MCF 10A (cell line): ENCODE measurements at regions not wholly inside any gene's neighbourhood (a gene's known extent, or its start where the extent isn't known, plus 50 kb on each side); places are given as distances from the start of the nearest gene placed in this dataset.

Experiments
- BruUV-seq: library from RNA; stranded (reverse); fragments of 400-500 nt; replicated peaks from 2 replicates; lab custom pipeline; 2021; lab: Mats Ljungman, UMichigan
- CTCF ChIA-PET: fragments of 300-600 bp; sonication (Branson Sonifier 250); formaldehyde crosslinking; extraction: SDS; loops from one replicate; lab custom pipeline; 2021; ENCODE audit warnings: antibody characterized with exemption, inconsistent platforms; lab: Yijun Ruan, JAX
- POLR2A ChIA-PET: fragments of 300-600, 350-650 bp; sonication (Branson Sonifier 250); formaldehyde crosslinking; extraction: SDS; loops from one replicate; lab custom pipeline; 2020; ENCODE audit warnings: antibody characterized with exemption, inconsistent platforms; lab: Yijun Ruan, JAX
- DNase-seq: peaks from one replicate; pipeline ENCODE4 v3.0.0-alpha.2; 2018; ENCODE audit not compliant: unreplicated experiment
- H3K27ac Mint-ChIP-seq: one replicate; pipeline ENCODE4 v1.8.0; 2022; ENCODE audit warnings: mild to moderate bottlenecking, low read depth, mixed read lengths; ENCODE audit not compliant: unreplicated experiment
- H3K27me3 Mint-ChIP-seq: one replicate; pipeline ENCODE4 v1.8.0; 2022; ENCODE audit warnings: mixed read lengths; ENCODE audit not compliant: insufficient read depth, unreplicated experiment
- H3K36me3 Mint-ChIP-seq: one replicate; pipeline ENCODE4 v1.8.0; 2022; ENCODE audit warnings: mild to moderate bottlenecking, moderate library complexity, mixed read lengths; ENCODE audit not compliant: insufficient read depth, unreplicated experiment
- H3K4me1 Mint-ChIP-seq: one replicate; pipeline ENCODE4 v1.8.0; 2022; ENCODE audit warnings: mixed read lengths; ENCODE audit not compliant: insufficient read depth, unreplicated experiment
- H3K4me3 Mint-ChIP-seq: one replicate; pipeline ENCODE4 v1.8.0; 2022; ENCODE audit warnings: mild to moderate bottlenecking, moderate library complexity, mixed read lengths; ENCODE audit not compliant: unreplicated experiment
- H3K9me3 Mint-ChIP-seq: one replicate; pipeline ENCODE4 v1.8.0; 2022; ENCODE audit warnings: mixed read lengths; ENCODE audit not compliant: unreplicated experiment
- intact Hi-C: fragments of 100-400 bp; cut with micrococcal nuclease; formaldehyde crosslinking; loops from 2 replicates; pipeline ENCODE4 v1.14.1; 2022
- TF ChIP-seq, protein P1 (sequence below): fragments of 200-600 bp; IDR thresholded peaks from one replicate; pipeline ENCODE4 v1.8.0; 2022; ENCODE audit warnings: antibody characterized with exemption, mild to moderate bottlenecking; ENCODE audit not compliant: unreplicated experiment

DNA sequence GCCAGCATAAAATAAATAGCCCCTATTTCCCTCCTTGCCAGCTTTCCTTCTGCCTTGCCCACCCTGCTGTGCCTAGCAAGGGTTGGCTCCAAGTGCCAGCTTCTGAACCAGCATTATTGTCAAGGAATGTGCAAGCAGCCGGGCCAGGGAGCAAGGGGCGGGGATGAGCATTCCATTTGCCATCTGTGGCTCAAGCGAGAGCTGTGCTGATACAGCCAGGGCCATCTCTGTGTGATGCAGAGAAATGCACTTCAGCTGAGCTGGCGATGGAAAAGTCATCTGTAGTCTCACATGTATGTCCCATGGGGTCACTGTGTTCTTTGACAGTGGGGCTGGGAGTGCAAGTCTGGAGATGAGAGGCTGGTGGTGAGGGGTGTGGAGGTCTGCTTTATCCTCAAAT is 137.3 kb downstream of the SUDS3 start:
- no TSS peak for BruUV-seq
- H3K9me3 Mint-ChIP-seq = peaks cover 16% of the 10 kb centered on the region
- no peaks in the 10 kb centered on the region for H3K27me3 Mint-ChIP-seq
- H3K36me3 Mint-ChIP-seq = no peaks in the 10 kb centered on the region
- ChIA-PET CTCF (no interaction called here), POLR2A (no interaction called here)
- H3K27ac Mint-ChIP-seq = no peak overlapping the region
- TF ChIP-seq, protein P1, sequence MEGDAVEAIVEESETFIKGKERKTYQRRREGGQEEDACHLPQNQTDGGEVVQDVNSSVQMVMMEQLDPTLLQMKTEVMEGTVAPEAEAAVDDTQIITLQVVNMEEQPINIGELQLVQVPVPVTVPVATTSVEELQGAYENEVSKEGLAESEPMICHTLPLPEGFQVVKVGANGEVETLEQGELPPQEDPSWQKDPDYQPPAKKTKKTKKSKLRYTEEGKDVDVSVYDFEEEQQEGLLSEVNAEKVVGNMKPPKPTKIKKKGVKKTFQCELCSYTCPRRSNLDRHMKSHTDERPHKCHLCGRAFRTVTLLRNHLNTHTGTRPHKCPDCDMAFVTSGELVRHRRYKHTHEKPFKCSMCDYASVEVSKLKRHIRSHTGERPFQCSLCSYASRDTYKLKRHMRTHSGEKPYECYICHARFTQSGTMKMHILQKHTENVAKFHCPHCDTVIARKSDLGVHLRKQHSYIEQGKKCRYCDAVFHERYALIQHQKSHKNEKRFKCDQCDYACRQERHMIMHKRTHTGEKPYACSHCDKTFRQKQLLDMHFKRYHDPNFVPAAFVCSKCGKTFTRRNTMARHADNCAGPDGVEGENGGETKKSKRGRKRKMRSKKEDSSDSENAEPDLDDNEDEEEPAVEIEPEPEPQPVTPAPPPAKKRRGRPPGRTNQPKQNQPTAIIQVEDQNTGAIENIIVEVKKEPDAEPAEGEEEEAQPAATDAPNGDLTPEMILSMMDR = no peak
- no peaks in the 10 kb centered on the region for H3K4me1 Mint-ChIP-seq
- DNase-seq = no peak
- H3K4me3 Mint-ChIP-seq = no peak overlapping the region
- intact Hi-C loops = no loop called here

DNA sequence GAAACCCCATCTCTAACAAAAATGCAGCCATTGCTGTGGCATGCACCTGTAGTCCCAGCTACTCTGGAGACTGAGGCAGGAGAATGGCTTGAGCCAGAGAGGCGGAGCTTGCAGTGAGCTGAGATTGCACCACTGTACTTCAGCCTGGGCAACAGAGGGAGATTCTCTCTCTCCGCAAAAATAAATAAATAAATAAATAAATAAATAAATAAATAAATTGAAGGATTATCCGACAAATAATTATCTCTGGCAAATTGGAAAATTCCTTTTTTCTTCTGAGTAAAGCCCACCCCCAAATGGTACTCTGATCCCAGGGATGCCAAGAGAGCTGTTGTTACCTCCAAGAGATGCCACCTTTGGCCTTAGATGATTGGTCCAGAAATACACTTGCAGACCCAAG is 137.9 kb downstream of the SUDS3 start:
- Mint-ChIP-seq H3K27ac (no peak overlapping the region), H3K9me3 (peaks cover 16% of the 10 kb centered on the region), H3K4me1 (no peaks in the 10 kb centered on the region), H3K4me3 (no peak overlapping the region), H3K36me3 (no peaks in the 10 kb centered on the region), H3K27me3 (no peaks in the 10 kb centered on the region)
- TF ChIP-seq, protein P1 = no peak
- ChIA-PET POLR2A (no interaction called here), CTCF (no interaction called here)
- BruUV-seq = no TSS peak
- intact Hi-C loops = no loop called here
- no peak for DNase-seq

DNA sequence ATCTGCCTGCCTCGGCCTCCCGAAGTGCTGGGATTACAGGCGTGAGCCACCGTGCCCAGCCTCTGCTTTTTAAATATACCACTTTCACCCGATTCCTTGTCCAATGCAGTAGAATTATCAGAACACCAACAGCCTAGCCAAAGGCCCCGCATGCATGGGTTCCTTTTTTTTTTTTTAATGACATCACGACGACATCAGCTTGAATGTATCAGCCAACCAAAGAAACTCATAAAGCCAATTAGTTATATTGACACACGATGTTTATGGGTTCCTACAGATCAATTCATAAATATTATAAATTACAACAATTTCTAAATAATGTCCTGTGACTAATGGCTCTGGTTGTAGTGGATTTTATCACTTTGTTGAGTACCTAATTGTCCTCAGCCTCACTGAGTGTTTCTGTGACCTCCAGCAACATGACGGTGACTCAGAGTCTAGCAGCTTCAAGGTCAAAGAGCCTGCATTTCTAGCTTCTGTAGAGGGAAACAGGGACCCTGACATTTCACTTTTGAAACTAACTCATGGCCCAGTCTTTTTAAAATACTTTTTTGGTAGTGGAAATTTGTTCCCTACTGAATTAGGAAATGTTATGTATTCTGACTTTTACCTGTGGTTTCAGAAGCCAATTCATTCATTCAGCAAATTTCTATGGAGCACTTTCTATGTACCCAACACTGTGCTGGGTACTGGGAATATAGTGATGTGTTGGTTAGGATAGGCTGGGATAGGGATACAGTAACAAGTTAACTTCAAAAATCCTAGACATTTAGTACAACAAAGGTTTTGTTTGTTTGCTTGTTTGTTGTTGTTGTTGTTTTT is 144.1 kb downstream of the SUDS3 start:
- ChIA-PET POLR2A (interaction anchor here (0.6 kb wide), 1 partner anchor 288 kb away, joined by 3 read pairs; no protein-coding TSS in a partner anchor), CTCF (no interaction called here)
- intact Hi-C loops = no loop called here
- no peaks in the 10 kb centered on the region for H3K27me3 Mint-ChIP-seq
- H3K9me3 Mint-ChIP-seq = peaks cover 21% of the 10 kb centered on the region
- no peak for DNase-seq
- no TSS peak for BruUV-seq
- H3K4me1 Mint-ChIP-seq = no peaks in the 10 kb centered on the region
- no peak overlapping the region for H3K27ac Mint-ChIP-seq
- no peaks in the 10 kb centered on the region for H3K36me3 Mint-ChIP-seq
- no peak overlapping the region for H3K4me3 Mint-ChIP-seq
- TF ChIP-seq, protein P1 = no peak

DNA sequence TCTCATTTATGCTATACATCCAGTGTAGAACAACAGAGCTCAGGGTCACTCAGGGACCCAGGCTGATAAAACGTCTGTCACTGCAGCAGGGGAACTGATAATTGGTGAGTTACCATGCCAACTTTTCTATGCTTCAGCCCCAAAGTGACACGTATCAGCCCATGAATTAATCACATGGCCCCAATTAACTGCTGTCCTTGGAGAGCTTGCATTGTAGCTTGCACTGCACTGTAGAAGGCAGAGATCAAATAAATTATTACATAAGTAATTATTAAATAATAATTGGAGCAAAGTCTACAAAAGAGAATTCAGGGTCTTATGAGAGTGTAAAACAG is 144.6 kb downstream of the SUDS3 start:
- Mint-ChIP-seq H3K4me1 (no peaks in the 10 kb centered on the region), H3K27ac (no peak overlapping the region), H3K27me3 (no peaks in the 10 kb centered on the region), H3K36me3 (no peaks in the 10 kb centered on the region), H3K9me3 (peaks cover 22% of the 10 kb centered on the region), H3K4me3 (no peak overlapping the region)
- ChIA-PET CTCF (no interaction called here), POLR2A (no interaction called here)
- no peak for DNase-seq
- TF ChIP-seq, protein P1 = no peak
- no TSS peak for BruUV-seq
- intact Hi-C loops = no loop called here
